ENCODE measurements at regions not wholly inside any gene's neighbourhood (a gene's known extent, or its start where the extent isn't known, plus 50 kb on each side); places are given as distances from the start of the nearest gene placed in this dataset.
A peak's percentile ranks its signal among the peaks of the same experiment; 100 is the strongest.

- DNase-seq = no peak
Observed at GRCh38 chr22:49048591-49048990, 779.1 kb downstream of the BRD1 start.

- DNase-seq = no peak
Observed at GRCh38 chr22:49047447-49047846, 780.2 kb downstream of the BRD1 start.

- DNase-seq = peak; percentile 12
Observed at GRCh38 chr22:49046546-49047361, 780.9 kb downstream of the BRD1 start.

GRCh38 chr22:49046000-49046545 lies 781.6 kb downstream of the BRD1 start:
- no peak for DNase-seq

GRCh38 chr22:49045276-49045675 lies 782.4 kb downstream of the BRD1 start:
- no peak for DNase-seq

GRCh38 chr22:49044776-49045175 lies 782.9 kb downstream of the BRD1 start:
- no peak for DNase-seq

GRCh38 chr22:49044091-49044490 lies 783.6 kb downstream of the BRD1 start:
- DNase-seq = no peak

- DNase-seq = no peak
Observed at GRCh38 chr22:49042877-49043859, 784.5 kb downstream of the BRD1 start.

- DNase-seq = no peak
Observed at GRCh38 chr22:49042066-49042465, 785.6 kb downstream of the BRD1 start.

- no peak for DNase-seq
Observed at GRCh38 chr22:49040754-49041467, 786.8 kb downstream of the BRD1 start.

GRCh38 chr22:49040111-49040510 lies 787.6 kb downstream of the BRD1 start:
- DNase-seq = no peak

GRCh38 chr22:49039625-49040024 lies 788.0 kb downstream of the BRD1 start:
- no peak for DNase-seq

GRCh38 chr22:49037701-49038245 lies 789.9 kb downstream of the BRD1 start:
- DNase-seq = no peak

GRCh38 chr22:49036513-49036912 lies 791.2 kb downstream of the BRD1 start:
- DNase-seq = no peak

GRCh38 chr22:49035818-49036457 lies 791.7 kb downstream of the BRD1 start:
- DNase-seq = no peak

- no peak for DNase-seq
Observed at GRCh38 chr22:49034836-49035817, 792.5 kb downstream of the BRD1 start.

GRCh38 chr22:49033616-49034015 lies 794.1 kb downstream of the BRD1 start:
- DNase-seq = no peak

GRCh38 chr22:49032821-49033220 lies 794.9 kb downstream of the BRD1 start:
- no peak for DNase-seq

- DNase-seq = no peak
Observed at GRCh38 chr22:49031746-49032330, 795.8 kb downstream of the BRD1 start.

GRCh38 chr22:49028111-49028510 lies 799.6 kb downstream of the BRD1 start:
- DNase-seq = no peak

- DNase-seq = no peak
Observed at GRCh38 chr22:49027368-49027670, 800.4 kb downstream of the BRD1 start.
